ENCODE measurements at regions not wholly inside any gene's neighbourhood (a gene's known extent, or its start where the extent isn't known, plus 50 kb on each side); places are given as distances from the start of the nearest gene placed in this dataset.

- intact Hi-C loops (cut with micrococcal nuclease) = no loop called here
- CTCF ChIA-PET = interaction anchor here (1.0 kb wide), 1 partner anchor 165 kb away, joined by 3 read pairs; no protein-coding TSS in a partner anchor
- Histone ChIP-seq H3K27me3 (ENCODE audit: control insufficient read depth in 2 of 2, insufficient read depth in 2 of 2, low read length in 2 of 2) (no peaks in the 10 kb centered on the region), H2AFZ (ENCODE audit: low read depth, low read length) (no peak overlapping the region), H3K4me1 (ENCODE audit: control insufficient read depth, extremely low read depth, insufficient read depth, low read length) (peaks cover 4% of the 10 kb centered on the region), H3K9me1 (replicated peaks; ENCODE audit: control insufficient read depth, extremely low read depth, insufficient read depth, low read length) (no peaks in the 10 kb centered on the region), H3K4me3 (replicated peaks in 1 of 3; ENCODE audit: insufficient read depth in 1 of 3, low read depth in 1 of 3, low read length in 3 of 3) (no peak overlapping the region), H3K79me2 (ENCODE audit: control insufficient read depth, insufficient read depth, low read length) (peaks cover 18% of the 10 kb centered on the region), H4K20me1 (replicated peaks; ENCODE audit: control insufficient read depth, extremely low read depth, insufficient read depth, low read length) (peaks cover 2% of the 10 kb centered on the region), H3K4me2 (ENCODE audit: insufficient read depth, low read length) (no peak overlapping the region), H3K27ac (ENCODE audit: insufficient read depth, low read depth, low read length) (no peak overlapping the region), H3K9me3 (replicated peaks; ENCODE audit: control insufficient read depth, insufficient read depth, low read length) (no peaks in the 10 kb centered on the region), H3K9ac (replicated peaks; ENCODE audit: extremely low read depth, insufficient read depth, low read length) (no peak overlapping the region), H3K36me3 (ENCODE audit: control insufficient read depth in 2 of 2, extremely low read depth in 1 of 2, insufficient read depth in 2 of 2, low read length in 2 of 2) (peaks cover 0 to 2% of the 10 kb centered on the region in 2 experiments)
- DNase-seq (ENCODE audit: low read depth, low spot score) (no peak), FAIRE-seq (no peak)
- BruUV-seq (replicated peaks) = no TSS peak
- POLR2A ChIA-PET = no interaction called here
- dilution Hi-C loops (cut with MboI; ENCODE audit: extremely low pct_ligation_motif_present, low sequenced_read_pairs) = no loop called here
- no peak for TF ChIP-seq MAX (IDR thresholded peaks at IDR 0.05; ENCODE audit: insufficient read depth, insufficient read length)
- no peak for TF ChIP-seq EZH2 (IDR thresholded peaks at IDR 0.05; ENCODE audit: borderline replicate concordance, low read depth, low read length, severe bottlenecking)
- no peak for TF ChIP-seq CTCF (IDR thresholded peaks at IDR 0.05; ENCODE audit: extremely low read depth in 1 of 2, insufficient read depth in 1 of 2, low read depth in 1 of 2, low read length in 2 of 2)
- TF ChIP-seq FOS (IDR thresholded peaks at IDR 0.05; ENCODE audit: borderline replicate concordance, insufficient read depth, low read length) = no peak
- no peak for TF ChIP-seq JUN (IDR thresholded peaks at IDR 0.05; ENCODE audit: borderline replicate concordance, insufficient read depth, insufficient read length, low read depth)
- TF ChIP-seq POLR2AphosphoS5 (IDR thresholded peaks at IDR 0.05; ENCODE audit: insufficient read depth, low read depth, low read length) = no peak
These were observed 74.0 kb downstream of the SEPTIN7 start for GRCh38 chr7:35874886-35875285.

All from endothelial cell of umbilical vein (primary cell).